OCI-LY7 (cell line): ENCODE measurements at regions not wholly inside any gene's neighbourhood (a gene's known extent, or its start where the extent isn't known, plus 50 kb on each side); places are given as distances from the start of the nearest gene placed in this dataset.

Experiments
- BruUV-seq: library from RNA; stranded (reverse); fragments of 400-500 nt; replicated peaks from 2 replicates; lab custom pipeline; 2021; lab: Mats Ljungman, UMichigan
- CTCF ChIA-PET: fragments of 300-600 bp; sonication (Branson Sonifier 250); formaldehyde crosslinking; loops from one replicate; lab custom pipeline; 2022; ENCODE audit warnings: antibody characterized with exemption; ENCODE audit not compliant: unreplicated experiment; lab: Charles Lee
- POLR2A ChIA-PET: fragments of 300-600 bp; sonication (Branson Sonifier 250); formaldehyde crosslinking; loops from one replicate; lab custom pipeline; 2022; ENCODE audit warnings: antibody characterized with exemption; lab: Charles Lee
- DNase-seq: peaks from one replicate; pipeline ENCODE4 v3.0.0-alpha.2; 2015; ENCODE audit warnings: low spot score
- H2AFZ ChIP-seq: fragments of 200-600 bp; sonication (generic), shearing (Covaris generic); 2 replicates; pipeline ENCODE4 v1.6.1; 2014; ENCODE audit warnings: mild to moderate bottlenecking, antibody characterized with exemption, low read length, moderate library complexity
- H3K27ac ChIP-seq: fragments of 200-600 bp; sonication (generic); 2 replicates; pipeline ENCODE4 v1.5.1; 2014; ENCODE audit warnings: mixed run types, low read depth, mild to moderate bottlenecking, moderate library complexity, low read length, inconsistent platforms; ENCODE audit not compliant: poor library complexity, severe bottlenecking
- H3K36me3 ChIP-seq: fragments of 200-600 bp; sonication (generic); 2 replicates; pipeline ENCODE4 v1.6.1; 2014; ENCODE audit warnings: mild to moderate bottlenecking, antibody characterized with exemption, low read length, moderate library complexity, mixed read lengths; ENCODE audit not compliant: insufficient read depth
- H3K4me1 ChIP-seq: fragments of 200-600 bp; sonication (generic); 2 replicates; pipeline ENCODE4 v1.5.1; 2014; ENCODE audit warnings: mild to moderate bottlenecking, low read length; ENCODE audit not compliant: insufficient read depth, poor library complexity, severe bottlenecking
- H3K4me2 ChIP-seq: fragments of 200-600 bp; sonication (generic); 2 replicates; pipeline ENCODE4 v1.6.1; 2014; ENCODE audit warnings: mild to moderate bottlenecking, low read length
- H3K4me3 ChIP-seq: fragments of 200-600 bp; sonication (generic); 2 replicates; pipeline ENCODE4 v1.5.1; 2014; ENCODE audit warnings: mild to moderate bottlenecking, low read depth, low read length; ENCODE audit not compliant: poor library complexity, severe bottlenecking
- H3K79me2 ChIP-seq: fragments of 200-600 bp; sonication (generic); 2 replicates; pipeline ENCODE4 v1.6.1; 2016; ENCODE audit warnings: low read depth, mild to moderate bottlenecking, low read length, moderate library complexity, mixed read lengths; ENCODE audit not compliant: insufficient read depth
- H3K9me2 ChIP-seq: fragments of 200-600 bp; sonication (generic); 2 replicates; pipeline ENCODE4 v1.6.1; 2016; ENCODE audit warnings: mild to moderate bottlenecking, low read length, mixed read lengths; ENCODE audit not compliant: insufficient read depth
- H3K9me3 ChIP-seq: fragments of 200-600 bp; sonication (generic); 2 replicates; pipeline ENCODE4 v1.6.1; 2014; ENCODE audit warnings: mild to moderate bottlenecking, mixed run types, low read length, mixed read lengths
- H4K20me1 ChIP-seq: fragments of 200-600 bp; sonication (generic); 2 replicates; pipeline ENCODE4 v1.6.1; 2014; ENCODE audit warnings: mild to moderate bottlenecking, antibody characterized with exemption, low read length, moderate library complexity, mixed read lengths; ENCODE audit not compliant: insufficient read depth
- EZH2phosphoT487 ChIP-seq: fragments of 200-600 bp; sonication (generic); IDR thresholded peaks from 2 replicates; pipeline ENCODE4 v1.6.1; 2018; ENCODE audit warnings: low read depth, borderline replicate concordance, mild to moderate bottlenecking, mixed run types, antibody characterized with exemption, low read length, moderate library complexity, mixed read lengths
- intact Hi-C: fragments of 100-400 bp; cut with micrococcal nuclease; formaldehyde crosslinking; loops from one replicate; pipeline ENCODE4 v1.10.0; 2022; ENCODE audit not compliant: unreplicated experiment
- TF ChIP-seq, protein P1 (sequence below): fragments of 200-600 bp; sonication (generic); conservative IDR thresholded peaks from 2 replicates; pipeline ENCODE4 v1.5.1; 2014; ENCODE audit warnings: mild to moderate bottlenecking, antibody characterized with exemption, low read length, moderate library complexity, mixed read lengths

GRCh38 chr5:143964919-143965318 lies 153.0 kb downstream of the HMHB1 start:
- BruUV-seq: no TSS peak

GRCh38 chr5:143966280-143966679 lies 154.3 kb downstream of the HMHB1 start:
- intact Hi-C loops: no loop called here
- BruUV-seq: no TSS peak
- H3K4me3 ChIP-seq: no peak overlapping the region
- H2AFZ ChIP-seq: no peak overlapping the region
- no peaks in the 10 kb centered on the region for H4K20me1 ChIP-seq
- POLR2A ChIA-PET: interaction anchor here (0.6 kb wide), 1 partner anchor 84 kb away, joined by 3 read pairs; no protein-coding TSS in a partner anchor
- no peaks in the 10 kb centered on the region for H3K36me3 ChIP-seq
- TF ChIP-seq, protein P1, sequence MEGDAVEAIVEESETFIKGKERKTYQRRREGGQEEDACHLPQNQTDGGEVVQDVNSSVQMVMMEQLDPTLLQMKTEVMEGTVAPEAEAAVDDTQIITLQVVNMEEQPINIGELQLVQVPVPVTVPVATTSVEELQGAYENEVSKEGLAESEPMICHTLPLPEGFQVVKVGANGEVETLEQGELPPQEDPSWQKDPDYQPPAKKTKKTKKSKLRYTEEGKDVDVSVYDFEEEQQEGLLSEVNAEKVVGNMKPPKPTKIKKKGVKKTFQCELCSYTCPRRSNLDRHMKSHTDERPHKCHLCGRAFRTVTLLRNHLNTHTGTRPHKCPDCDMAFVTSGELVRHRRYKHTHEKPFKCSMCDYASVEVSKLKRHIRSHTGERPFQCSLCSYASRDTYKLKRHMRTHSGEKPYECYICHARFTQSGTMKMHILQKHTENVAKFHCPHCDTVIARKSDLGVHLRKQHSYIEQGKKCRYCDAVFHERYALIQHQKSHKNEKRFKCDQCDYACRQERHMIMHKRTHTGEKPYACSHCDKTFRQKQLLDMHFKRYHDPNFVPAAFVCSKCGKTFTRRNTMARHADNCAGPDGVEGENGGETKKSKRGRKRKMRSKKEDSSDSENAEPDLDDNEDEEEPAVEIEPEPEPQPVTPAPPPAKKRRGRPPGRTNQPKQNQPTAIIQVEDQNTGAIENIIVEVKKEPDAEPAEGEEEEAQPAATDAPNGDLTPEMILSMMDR: no peak
- TF ChIP-seq EZH2phosphoT487: no peak
- CTCF ChIA-PET: no interaction called here
- no peak for DNase-seq
- H3K4me1 ChIP-seq: no peaks in the 10 kb centered on the region
- no peaks in the 10 kb centered on the region for H3K79me2 ChIP-seq
- no peaks in the 10 kb centered on the region; the same call in 1 of the 2 replicates for H3K9me2 ChIP-seq
- H3K9me3 ChIP-seq: no peaks in the 10 kb centered on the region
- no peak overlapping the region for H3K4me2 ChIP-seq
- no peak overlapping the region for H3K27ac ChIP-seq

More at GRCh38 chr5:143964919-143965318, 153.0 kb downstream of the HMHB1 start:
- Histone ChIP-seq H3K9me3 (no peaks in the 10 kb centered on the region), H3K4me2 (no peak overlapping the region), H3K9me2 (no peaks in the 10 kb centered on the region; the same call in 1 of the 2 replicates), H3K4me3 (no peak overlapping the region), H3K27ac (no peak overlapping the region), H4K20me1 (no peaks in the 10 kb centered on the region), H3K79me2 (no peaks in the 10 kb centered on the region), H3K4me1 (no peaks in the 10 kb centered on the region), H2AFZ (no peak overlapping the region), H3K36me3 (no peaks in the 10 kb centered on the region)
- DNase-seq: no peak
- no peak for TF ChIP-seq EZH2phosphoT487
- TF ChIP-seq, protein P1: no peak
- intact Hi-C loops: no loop called here
- ChIA-PET POLR2A (interaction anchor here (0.5 to 0.6 kb wide), 2 partner anchors 16 to 519 kb away, joined by 3 to 4 read pairs; no protein-coding TSS in a partner anchor), CTCF (no interaction called here)

DNA sequence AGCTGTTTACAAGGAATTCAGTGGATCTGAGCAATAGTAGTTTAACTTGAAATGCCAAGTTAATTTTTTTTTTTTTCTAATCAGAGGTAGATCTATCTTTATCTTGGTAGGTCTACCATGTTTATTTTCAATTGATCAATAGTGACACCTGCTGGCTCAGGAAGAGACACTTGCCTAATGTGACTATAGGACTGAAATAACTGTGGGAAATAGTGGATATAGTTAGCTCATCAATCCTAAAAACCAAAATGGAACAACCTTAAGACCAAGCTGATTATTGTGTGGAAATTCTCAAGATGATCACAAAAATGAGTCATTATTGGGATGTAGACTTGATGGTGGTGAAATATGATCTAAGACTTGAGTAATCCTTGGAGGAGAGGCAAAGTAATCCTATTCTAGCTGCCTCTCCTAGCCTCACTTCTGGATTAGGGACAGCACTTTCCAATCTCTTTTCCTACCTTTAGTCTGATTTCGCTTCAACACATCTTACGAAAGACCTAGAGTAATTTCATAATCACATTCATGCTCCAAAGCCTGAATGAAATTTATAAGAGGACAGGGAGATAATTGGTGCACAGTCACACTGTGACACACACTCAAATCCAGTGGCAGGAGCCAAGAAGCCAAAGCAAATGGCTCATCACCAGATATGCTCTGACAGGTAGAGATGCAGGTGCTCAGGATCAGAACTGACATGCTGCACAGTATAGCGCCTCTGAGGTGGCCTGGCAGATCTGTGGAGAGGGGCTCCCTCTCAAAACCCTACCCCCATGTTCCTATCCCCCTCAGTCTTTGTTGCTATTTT lies 156.3 kb downstream of the HMHB1 start:
- Histone ChIP-seq H3K27ac (no peak overlapping the region), H3K4me1 (no peaks in the 10 kb centered on the region), H3K4me3 (no peak overlapping the region), H3K4me2 (no peak overlapping the region), H3K9me2 (no peaks in the 10 kb centered on the region; the same call in 1 of the 2 replicates), H4K20me1 (no peaks in the 10 kb centered on the region), H3K9me3 (no peaks in the 10 kb centered on the region), H3K36me3 (no peaks in the 10 kb centered on the region), H3K79me2 (no peaks in the 10 kb centered on the region), H2AFZ (no peak overlapping the region)
- intact Hi-C loops: no loop called here
- TF ChIP-seq EZH2phosphoT487: no peak
- TF ChIP-seq, protein P1: peak; percentile 76
- peak; percentile 36 for DNase-seq
- ChIA-PET POLR2A (interaction anchor here (0.6 to 0.7 kb wide), 2 partner anchors 20 to 1042 kb away, joined by 6 to 11 read pairs; no protein-coding TSS in a partner anchor), CTCF (no interaction called here)
- no TSS peak for BruUV-seq
